ENCODE measurements at regions not wholly inside any gene's neighbourhood (a gene's known extent, or its start where the extent isn't known, plus 50 kb on each side); places are given as distances from the start of the nearest gene placed in this dataset.

DNA sequence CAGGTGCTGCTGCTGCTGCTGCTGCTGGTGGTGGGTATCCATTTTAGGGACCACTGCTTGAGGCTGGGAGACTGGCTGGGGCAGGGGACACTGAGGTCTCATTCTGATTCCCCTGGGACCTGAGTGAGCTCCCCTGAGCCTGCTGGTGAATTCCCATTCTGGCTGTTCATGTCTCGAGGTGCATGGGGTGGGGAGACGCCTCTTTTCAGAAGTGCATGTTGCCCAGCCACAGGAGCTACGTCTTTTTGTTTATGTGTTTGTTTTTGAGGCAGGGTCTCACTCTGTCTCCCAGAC, 133.4 kb downstream of the RHOU start:
- TF ChIP-seq MXI1 (conservative IDR thresholded peaks at IDR 0.05; ENCODE audit: poor library complexity, severe bottlenecking) (no peak), RAD21 (conservative IDR thresholded peaks at IDR 0.05) (no peak), TAF1 (IDR thresholded peaks at IDR 0.05; ENCODE audit: low read depth) (no peak), SMC3 (conservative IDR thresholded peaks at IDR 0.05; ENCODE audit: poor library complexity) (no peak), POLR2AphosphoS5 (IDR thresholded peaks at IDR 0.05) (no peak), EZH2 (IDR thresholded peaks at IDR 0.05; ENCODE audit: borderline replicate concordance, insufficient read depth, low read length, poor library complexity, severe bottlenecking) (no peak), EP300 (conservative IDR thresholded peaks at IDR 0.05; ENCODE audit: poor library complexity, severe bottlenecking) (no peak)
- TF ChIP-seq, protein P1, sequence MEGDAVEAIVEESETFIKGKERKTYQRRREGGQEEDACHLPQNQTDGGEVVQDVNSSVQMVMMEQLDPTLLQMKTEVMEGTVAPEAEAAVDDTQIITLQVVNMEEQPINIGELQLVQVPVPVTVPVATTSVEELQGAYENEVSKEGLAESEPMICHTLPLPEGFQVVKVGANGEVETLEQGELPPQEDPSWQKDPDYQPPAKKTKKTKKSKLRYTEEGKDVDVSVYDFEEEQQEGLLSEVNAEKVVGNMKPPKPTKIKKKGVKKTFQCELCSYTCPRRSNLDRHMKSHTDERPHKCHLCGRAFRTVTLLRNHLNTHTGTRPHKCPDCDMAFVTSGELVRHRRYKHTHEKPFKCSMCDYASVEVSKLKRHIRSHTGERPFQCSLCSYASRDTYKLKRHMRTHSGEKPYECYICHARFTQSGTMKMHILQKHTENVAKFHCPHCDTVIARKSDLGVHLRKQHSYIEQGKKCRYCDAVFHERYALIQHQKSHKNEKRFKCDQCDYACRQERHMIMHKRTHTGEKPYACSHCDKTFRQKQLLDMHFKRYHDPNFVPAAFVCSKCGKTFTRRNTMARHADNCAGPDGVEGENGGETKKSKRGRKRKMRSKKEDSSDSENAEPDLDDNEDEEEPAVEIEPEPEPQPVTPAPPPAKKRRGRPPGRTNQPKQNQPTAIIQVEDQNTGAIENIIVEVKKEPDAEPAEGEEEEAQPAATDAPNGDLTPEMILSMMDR (IDR thresholded peaks at IDR 0.05; ENCODE audit: poor library complexity, severe bottlenecking): no peak
- TF ChIP-seq, protein P2, sequence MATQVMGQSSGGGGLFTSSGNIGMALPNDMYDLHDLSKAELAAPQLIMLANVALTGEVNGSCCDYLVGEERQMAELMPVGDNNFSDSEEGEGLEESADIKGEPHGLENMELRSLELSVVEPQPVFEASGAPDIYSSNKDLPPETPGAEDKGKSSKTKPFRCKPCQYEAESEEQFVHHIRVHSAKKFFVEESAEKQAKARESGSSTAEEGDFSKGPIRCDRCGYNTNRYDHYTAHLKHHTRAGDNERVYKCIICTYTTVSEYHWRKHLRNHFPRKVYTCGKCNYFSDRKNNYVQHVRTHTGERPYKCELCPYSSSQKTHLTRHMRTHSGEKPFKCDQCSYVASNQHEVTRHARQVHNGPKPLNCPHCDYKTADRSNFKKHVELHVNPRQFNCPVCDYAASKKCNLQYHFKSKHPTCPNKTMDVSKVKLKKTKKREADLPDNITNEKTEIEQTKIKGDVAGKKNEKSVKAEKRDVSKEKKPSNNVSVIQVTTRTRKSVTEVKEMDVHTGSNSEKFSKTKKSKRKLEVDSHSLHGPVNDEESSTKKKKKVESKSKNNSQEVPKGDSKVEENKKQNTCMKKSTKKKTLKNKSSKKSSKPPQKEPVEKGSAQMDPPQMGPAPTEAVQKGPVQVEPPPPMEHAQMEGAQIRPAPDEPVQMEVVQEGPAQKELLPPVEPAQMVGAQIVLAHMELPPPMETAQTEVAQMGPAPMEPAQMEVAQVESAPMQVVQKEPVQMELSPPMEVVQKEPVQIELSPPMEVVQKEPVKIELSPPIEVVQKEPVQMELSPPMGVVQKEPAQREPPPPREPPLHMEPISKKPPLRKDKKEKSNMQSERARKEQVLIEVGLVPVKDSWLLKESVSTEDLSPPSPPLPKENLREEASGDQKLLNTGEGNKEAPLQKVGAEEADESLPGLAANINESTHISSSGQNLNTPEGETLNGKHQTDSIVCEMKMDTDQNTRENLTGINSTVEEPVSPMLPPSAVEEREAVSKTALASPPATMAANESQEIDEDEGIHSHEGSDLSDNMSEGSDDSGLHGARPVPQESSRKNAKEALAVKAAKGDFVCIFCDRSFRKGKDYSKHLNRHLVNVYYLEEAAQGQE (IDR thresholded peaks at IDR 0.05; ENCODE audit: borderline replicate concordance): no peak
